GM12864 (cell line): ENCODE measurements at regions not wholly inside any gene's neighbourhood (a gene's known extent, or its start where the extent isn't known, plus 50 kb on each side); places are given as distances from the start of the nearest gene placed in this dataset.

Experiments used
- DNase-seq: peaks from one replicate; pipeline ENCODE4 v3.0.0-alpha.2; 2011; ENCODE audit warnings: low read depth
- H3K4me3 ChIP-seq: 2 replicates; pipeline ENCODE4 v1.5.1; 2011; ENCODE audit warnings: mild to moderate bottlenecking, low read depth, low read length, control low read depth
- TF ChIP-seq, protein P1 (sequence below): IDR thresholded peaks from 2 replicates; pipeline ENCODE4 v1.5.1; 2011; ENCODE audit warnings: low read depth, mild to moderate bottlenecking, moderate library complexity, low read length, control low read depth, inconsistent platforms; ENCODE audit errors: missing control alignments

DNA sequence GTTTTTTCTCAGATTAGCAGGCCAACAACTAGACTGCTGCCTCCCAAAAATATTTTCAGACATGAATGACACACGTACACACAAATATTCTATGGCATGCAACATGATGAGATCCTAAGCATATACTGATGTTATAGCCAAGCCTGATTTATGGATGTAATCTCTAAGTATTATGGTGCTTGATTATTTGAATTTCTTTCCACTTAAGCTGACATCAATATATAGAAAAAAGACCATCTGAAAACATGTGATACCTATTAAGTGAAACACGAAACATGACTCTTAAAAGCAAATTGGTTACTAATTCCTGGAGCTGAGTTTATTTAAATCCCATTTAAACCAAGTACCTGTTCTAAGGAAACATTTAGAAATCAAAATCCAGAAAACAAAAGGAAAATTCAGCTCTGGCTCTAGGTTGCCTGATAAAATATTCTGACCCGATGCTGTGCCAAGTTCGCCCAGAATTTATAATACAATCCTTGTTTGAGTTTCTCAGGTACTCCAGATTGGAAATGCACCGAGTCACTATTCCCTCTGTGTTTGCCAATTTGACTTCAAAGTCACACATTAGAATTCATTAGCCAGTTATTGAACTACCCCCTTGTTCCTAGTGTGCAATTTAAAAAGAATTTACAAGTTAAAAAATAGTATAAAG, 548.6 kb downstream of the CSNK1G3 start:
- DNase-seq, result no peak
- TF ChIP-seq, protein P1, sequence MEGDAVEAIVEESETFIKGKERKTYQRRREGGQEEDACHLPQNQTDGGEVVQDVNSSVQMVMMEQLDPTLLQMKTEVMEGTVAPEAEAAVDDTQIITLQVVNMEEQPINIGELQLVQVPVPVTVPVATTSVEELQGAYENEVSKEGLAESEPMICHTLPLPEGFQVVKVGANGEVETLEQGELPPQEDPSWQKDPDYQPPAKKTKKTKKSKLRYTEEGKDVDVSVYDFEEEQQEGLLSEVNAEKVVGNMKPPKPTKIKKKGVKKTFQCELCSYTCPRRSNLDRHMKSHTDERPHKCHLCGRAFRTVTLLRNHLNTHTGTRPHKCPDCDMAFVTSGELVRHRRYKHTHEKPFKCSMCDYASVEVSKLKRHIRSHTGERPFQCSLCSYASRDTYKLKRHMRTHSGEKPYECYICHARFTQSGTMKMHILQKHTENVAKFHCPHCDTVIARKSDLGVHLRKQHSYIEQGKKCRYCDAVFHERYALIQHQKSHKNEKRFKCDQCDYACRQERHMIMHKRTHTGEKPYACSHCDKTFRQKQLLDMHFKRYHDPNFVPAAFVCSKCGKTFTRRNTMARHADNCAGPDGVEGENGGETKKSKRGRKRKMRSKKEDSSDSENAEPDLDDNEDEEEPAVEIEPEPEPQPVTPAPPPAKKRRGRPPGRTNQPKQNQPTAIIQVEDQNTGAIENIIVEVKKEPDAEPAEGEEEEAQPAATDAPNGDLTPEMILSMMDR, result no peak
- no peak overlapping the region for H3K4me3 ChIP-seq

DNA sequence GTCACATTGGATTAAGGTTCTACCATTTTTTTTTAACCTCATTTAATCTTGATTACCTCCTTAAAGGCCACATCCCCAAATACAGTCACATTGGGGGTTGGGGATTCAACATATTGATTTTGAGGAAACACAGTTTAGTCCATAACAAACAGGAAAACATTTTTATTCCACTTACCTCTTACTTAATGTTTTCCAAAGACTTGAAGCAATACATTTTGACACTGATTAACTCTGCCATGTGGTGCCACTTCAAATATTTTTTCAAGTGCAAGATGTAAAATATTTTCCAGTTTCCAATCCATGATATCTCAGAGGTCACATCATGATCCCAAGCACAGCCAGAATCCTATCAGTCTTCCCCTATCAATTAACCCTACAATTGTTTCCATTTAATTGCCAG, 548.0 kb downstream of the CSNK1G3 start:
- no peak overlapping the region for H3K4me3 ChIP-seq
- TF ChIP-seq, protein P1, result no peak
- DNase-seq, result no peak

DNA sequence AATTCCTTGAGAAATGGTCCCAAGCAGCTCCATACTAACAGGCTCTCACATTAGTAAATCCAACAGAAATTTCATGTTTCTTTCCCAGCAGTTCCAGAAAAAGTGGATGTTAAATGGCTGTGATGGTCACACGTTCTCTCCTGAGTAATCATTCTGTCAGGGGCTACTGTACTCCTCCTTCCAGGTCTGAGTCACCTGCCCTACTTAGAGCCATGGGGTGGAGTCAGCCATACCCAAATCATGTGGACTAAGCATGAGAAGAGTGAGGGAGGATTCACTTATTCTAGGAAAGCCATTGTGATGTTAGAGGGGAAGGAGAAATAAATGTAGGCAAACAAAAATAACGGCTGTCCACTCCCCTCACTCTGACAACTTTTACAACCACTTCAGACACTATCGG, 547.2 kb downstream of the CSNK1G3 start:
- TF ChIP-seq, protein P1, result no peak
- H3K4me3 ChIP-seq, result no peak overlapping the region
- no peak for DNase-seq

DNA sequence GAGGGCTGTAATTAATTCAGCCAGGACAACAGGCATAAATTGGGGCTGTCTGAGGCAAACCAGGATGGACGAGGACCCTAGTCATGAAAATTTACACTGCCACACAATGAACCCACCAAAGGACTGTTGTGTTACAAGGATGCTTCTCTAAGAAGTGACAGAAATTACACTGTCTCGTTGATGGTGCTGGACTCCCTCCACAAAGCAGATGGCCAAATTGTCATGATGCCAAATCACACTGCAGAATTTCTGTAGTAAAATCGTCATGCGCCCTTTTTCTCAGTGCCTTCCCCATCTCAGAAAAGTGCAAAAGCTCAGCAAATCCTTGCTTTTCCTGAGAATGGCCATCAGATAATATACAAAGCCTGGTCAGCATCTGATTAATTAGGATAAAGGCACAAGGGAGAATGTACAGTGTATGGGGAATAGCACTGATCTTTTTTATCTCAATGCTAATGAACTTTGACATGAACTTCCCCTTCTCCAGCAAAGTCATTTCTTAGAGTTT, 545.8 kb downstream of the CSNK1G3 start:
- TF ChIP-seq, protein P1, result no peak
- no peak for DNase-seq
- peak overlapping the region; percentile 13 for H3K4me3 ChIP-seq

DNA sequence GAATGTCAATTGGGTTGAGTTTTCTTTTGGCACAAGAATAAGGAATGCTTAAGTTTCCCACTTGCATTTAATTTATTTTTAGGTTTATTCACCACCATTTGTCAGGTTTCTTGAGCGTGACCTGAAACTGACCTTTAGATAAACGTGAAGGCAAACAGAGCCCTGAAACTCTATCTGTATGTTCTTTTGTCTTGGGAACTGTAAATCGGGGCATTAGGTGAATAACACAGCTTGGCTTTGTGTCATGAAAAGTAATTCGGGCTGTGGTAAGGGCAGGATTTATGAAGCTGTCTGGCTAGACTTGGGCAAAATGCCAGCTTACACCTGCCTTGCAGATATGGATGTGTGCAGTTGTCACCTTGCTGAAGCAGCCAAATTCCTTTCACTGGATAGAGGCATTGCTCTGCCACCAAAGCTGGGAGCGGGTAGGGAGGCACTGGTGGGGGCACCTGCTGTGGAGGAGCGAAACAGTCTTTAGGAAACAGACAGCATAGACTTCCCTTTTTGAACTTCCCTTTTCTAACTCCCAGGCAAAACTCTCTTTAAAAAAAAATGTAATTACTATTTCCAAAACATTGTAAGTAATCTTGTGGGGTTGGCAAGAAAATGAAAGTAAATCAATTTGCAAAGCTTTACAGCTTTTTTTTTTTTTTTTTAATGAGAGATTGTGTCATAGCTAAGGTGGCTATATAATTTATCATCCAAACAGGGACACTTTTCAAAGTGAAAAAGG, 545.2 kb downstream of the CSNK1G3 start:
- no peak for DNase-seq
- H3K4me3 ChIP-seq, result peak overlapping the region; percentile 13; the same call in 1 of the 2 replicates
- TF ChIP-seq, protein P1, result no peak

DNA sequence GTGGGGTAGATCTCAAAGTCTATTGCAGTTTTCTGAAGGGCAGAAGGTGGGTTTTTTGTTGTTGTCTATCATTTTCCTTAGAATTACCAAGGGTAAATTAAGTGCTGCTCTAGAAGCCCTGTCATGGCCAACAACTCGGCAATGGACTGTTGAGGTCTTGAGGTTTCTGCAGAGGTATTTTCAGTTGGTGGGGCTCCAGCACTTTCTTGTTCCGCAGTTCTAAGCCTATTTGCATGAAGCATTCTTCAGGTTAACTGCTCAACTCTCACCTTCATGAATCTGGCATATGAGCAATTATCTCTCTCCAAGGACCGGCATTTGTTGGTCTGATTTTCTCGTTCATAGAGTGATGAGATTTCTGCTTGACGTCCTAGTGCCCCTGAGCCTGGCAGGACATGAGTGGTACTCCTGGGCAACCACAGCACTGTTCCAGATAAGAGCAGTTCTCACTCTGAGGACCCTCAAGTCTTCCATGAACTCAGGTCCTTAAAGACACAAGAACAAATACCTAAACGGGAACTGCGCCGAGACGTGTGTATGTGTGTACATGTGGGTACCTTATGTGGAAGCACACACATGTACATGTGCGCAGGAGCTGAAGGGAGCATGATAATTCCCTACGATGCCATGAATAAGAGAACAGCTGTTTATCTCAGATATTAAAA, 544.5 kb downstream of the CSNK1G3 start:
- TF ChIP-seq, protein P1, result no peak
- no peak overlapping the region; the same call in 1 of the 2 replicates for H3K4me3 ChIP-seq
- peak; percentile 69 for DNase-seq
